ENCODE measurements at regions not wholly inside any gene's neighbourhood (a gene's known extent, or its start where the extent isn't known, plus 50 kb on each side); places are given as distances from the start of the nearest gene placed in this dataset.

- TF ChIP-seq CTCF (IDR thresholded peaks at IDR 0.05; ENCODE audit: low read depth, low read length) (no peak), EZH2phosphoT487 (IDR thresholded peaks at IDR 0.05; ENCODE audit: low read depth) (no peak)
These were observed 59.7 kb upstream of the XCR1 start for GRCh38 chr3:46086986-46087385.

Data from OCI-LY3 (cell line).